D721Med (cell line): ENCODE measurements at regions not wholly inside any gene's neighbourhood (a gene's known extent, or its start where the extent isn't known, plus 50 kb on each side); places are given as distances from the start of the nearest gene placed in this dataset.

ENCODE experiments used
- DNase-seq: peaks from one replicate; pipeline ENCODE4 v3.0.0; 2011; ENCODE audit warnings: low spot score; ENCODE audit not compliant: insufficient read length
- FAIRE-seq: peaks from 2 replicates; lab custom pipeline; 2011; peaks lifted over from hg19 to GRCh38; lab: Jason Lieb, UNC
- CTCF ChIP-seq: IDR thresholded peaks from 2 replicates; pipeline ENCODE4 v1.5.1; 2012; ENCODE audit warnings: mild to moderate bottlenecking, control low read depth; ENCODE audit not compliant: insufficient read depth; ENCODE audit errors: missing control alignments

GRCh38 chr3:6099458-6100075, 761.3 kb upstream of the GRM7 start:
- DNase-seq = no peak
- TF ChIP-seq CTCF = no peak
- FAIRE-seq = no peak

DNA sequence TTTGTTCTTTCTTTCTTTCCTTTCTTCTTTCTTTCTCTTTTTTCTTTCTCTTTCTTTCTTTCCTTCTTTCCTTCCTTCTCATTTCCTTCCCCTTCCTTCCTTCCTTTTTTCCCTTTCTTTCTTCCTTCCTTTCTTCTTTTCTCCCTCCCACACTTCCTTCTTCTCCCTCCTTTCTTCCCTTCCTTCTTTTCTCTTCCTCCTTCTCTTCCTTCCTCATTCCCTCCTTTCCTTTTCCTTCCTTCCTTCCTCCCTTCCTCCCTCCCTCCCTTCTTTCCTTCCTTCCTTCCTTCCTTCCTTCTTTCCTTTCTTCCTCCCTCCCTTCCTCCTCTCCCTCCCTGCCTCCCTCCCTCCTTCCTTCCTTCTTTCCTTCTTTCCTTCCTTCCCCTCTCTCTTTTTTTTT, 755.7 kb upstream of the GRM7 start:
- no peak for FAIRE-seq
- TF ChIP-seq CTCF = no peak
- no peak for DNase-seq

DNA sequence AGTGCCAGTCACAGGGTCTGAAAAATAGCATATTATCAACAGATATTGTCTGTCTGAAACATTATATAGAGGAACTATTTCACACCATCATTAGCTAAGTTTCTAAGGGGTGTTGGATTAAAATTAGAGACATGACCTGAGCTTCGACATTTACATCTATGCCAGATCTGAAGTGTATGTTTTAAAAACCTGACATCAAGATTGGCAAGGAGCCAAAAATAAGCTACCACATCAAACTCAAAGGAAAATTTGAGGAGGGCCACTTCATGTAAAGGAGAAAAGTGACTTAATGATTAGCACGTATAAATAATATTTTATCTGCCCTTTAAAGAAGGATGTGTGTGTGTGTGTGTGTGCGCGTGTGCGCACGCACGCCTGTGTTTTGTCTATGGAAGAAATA, 752.0 kb upstream of the GRM7 start:
- DNase-seq (no peak), FAIRE-seq (no peak)
- no peak for TF ChIP-seq CTCF

- no peak for DNase-seq
- TF ChIP-seq CTCF = no peak
- FAIRE-seq = no peak
These were observed 750.5 kb upstream of the GRM7 start for GRCh38 chr3:6110451-6110850.

DNA sequence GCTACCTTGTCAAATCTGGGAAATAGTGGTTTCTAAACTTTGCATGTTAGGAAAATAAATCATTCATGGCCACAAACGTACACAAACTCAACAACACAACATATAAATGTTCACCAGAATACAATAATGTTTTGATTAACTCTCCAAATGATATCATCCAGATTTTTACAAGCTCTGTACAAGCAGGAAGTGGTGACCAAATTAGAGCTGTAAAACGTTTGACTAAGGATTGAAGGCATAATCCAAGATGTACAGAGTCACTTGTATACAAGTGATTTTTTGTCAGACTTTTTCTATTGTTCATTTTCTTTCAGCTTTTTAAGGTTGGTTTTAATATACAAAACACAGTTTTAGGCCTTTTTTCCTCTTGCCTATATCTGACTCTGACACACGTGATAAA, 748.4 kb upstream of the GRM7 start:
- DNase-seq (no peak), FAIRE-seq (no peak)
- TF ChIP-seq CTCF = no peak

DNA sequence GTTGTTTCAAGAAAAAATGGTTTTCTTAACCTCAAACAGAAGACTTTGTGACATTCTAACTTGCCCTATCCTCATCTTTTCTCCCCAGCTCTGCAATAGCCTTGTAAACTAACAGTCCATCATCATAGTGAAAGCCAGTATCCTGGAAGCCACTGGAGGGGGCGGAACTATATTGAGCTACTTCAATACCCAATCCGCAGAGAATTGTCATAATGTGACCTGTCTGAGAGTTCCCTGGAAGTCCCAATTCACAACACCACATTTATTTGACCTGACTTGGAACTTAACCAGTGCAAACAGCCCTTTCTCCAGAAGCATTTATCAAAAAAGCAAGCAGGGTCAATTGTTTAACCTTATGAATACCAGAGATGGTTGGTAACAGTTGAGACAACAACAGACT, 747.6 kb upstream of the GRM7 start:
- no peak for DNase-seq
- no peak for FAIRE-seq
- no peak for TF ChIP-seq CTCF

DNA sequence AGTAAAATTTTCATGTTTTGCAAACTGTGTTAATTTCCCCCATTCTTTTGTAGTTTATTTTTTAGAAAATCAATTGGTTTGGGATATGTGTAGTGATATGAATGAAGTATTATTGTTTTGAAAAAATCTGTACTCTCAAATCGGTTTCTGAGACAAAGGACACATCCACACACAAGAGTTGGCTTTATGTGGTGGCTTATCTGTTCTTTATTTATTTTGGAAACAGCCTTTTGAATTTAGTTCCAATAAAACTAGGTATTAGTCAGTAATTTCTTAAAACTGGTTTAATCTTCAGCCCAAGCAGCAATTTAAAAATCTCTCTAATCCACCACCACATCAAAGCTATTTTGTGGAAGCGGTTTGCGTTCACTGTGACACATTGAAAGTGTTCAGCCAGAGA, 741.5 kb upstream of the GRM7 start:
- no peak for FAIRE-seq

More for the DNA sequence above, 741.5 kb upstream of the GRM7 start:
- no peak for DNase-seq
- no peak for TF ChIP-seq CTCF
